CD4-positive, alpha-beta memory T cell (primary cell): ENCODE measurements at regions not wholly inside any gene's neighbourhood (a gene's known extent, or its start where the extent isn't known, plus 50 kb on each side); places are given as distances from the start of the nearest gene placed in this dataset.

Experiments
- CTCF ChIA-PET: fragments of 350-600 bp; sonication (Branson Sonifier 250); formaldehyde crosslinking; loops from one replicate; lab custom pipeline; 2021; ENCODE audit warnings: inconsistent platforms; ENCODE audit not compliant: partially characterized antibody; lab: Charles Lee
- POLR2A ChIA-PET: fragments of 350-600 bp; sonication (Branson Sonifier 250); formaldehyde crosslinking; loops from one replicate; lab custom pipeline; 2021; ENCODE audit not compliant: partially characterized antibody; lab: Charles Lee
- DNase-seq, 5 donors: peaks; one replicate each; pipeline versions ENCODE4 v3.0.0 to v3.0.0-alpha.2; 2020 to 2022; ENCODE audit warnings: mixed read lengths in 1 of 5
- H3K27ac ChIP-seq: one replicate; pipeline ENCODE4 v1.7.0; 2013; ENCODE audit warnings: low read depth, low read length
- H3K27me3 ChIP-seq: 2 replicates; pipeline ENCODE4 v1.7.0; 2013; ENCODE audit warnings: mild to moderate bottlenecking, low read length, moderate library complexity; ENCODE audit not compliant: insufficient read depth
- H3K36me3 ChIP-seq: 2 replicates; pipeline ENCODE4 v1.7.0; 2013; ENCODE audit warnings: mild to moderate bottlenecking, low read length, moderate library complexity; ENCODE audit not compliant: insufficient read depth
- H3K4me1 ChIP-seq: 2 replicates; pipeline ENCODE4 v1.7.0; 2013; ENCODE audit warnings: mild to moderate bottlenecking, low read length, moderate library complexity; ENCODE audit not compliant: insufficient read depth
- H3K4me3 ChIP-seq, 2 donors: one replicate each; pipeline ENCODE4 v1.7.0; 2013; ENCODE audit warnings: low read length in 2 of 2, mild to moderate bottlenecking in 1 of 2
- H3K9me3 ChIP-seq, 2 donors: one replicate each; pipeline ENCODE4 v1.7.0; 2013; ENCODE audit warnings: low read length in 2 of 2, control low read depth in 1 of 2; ENCODE audit not compliant: control insufficient read depth in 1 of 2
- H3K27ac Mint-ChIP-seq, 7 donors: one replicate each; pipeline ENCODE4 v1.8.0; 2020 to 2021; ENCODE audit warnings: mixed read lengths in 7 of 7, mild to moderate bottlenecking in 6 of 7, inconsistent platforms in 3 of 7, moderate library complexity in 3 of 7
- H3K27me3 Mint-ChIP-seq, 2 donors: one replicate each; pipeline ENCODE4 v1.8.0; 2020 to 2021; ENCODE audit warnings: mixed read lengths in 2 of 2
- H3K36me3 Mint-ChIP-seq, 2 donors: one replicate each; pipeline ENCODE4 v1.8.0; 2020 to 2021; ENCODE audit warnings: mixed read lengths in 2 of 2, inconsistent platforms in 1 of 2, mild to moderate bottlenecking in 1 of 2
- H3K4me1 Mint-ChIP-seq, 4 donors: one replicate each; pipeline ENCODE4 v1.8.0; 2020 to 2021; ENCODE audit warnings: mixed read lengths in 4 of 4, mild to moderate bottlenecking in 1 of 4
- H3K4me3 Mint-ChIP-seq, 8 donors: one replicate each; pipeline ENCODE4 v1.8.0; 2020 to 2021; ENCODE audit warnings: mixed read lengths in 8 of 8, mild to moderate bottlenecking in 7 of 8, moderate library complexity in 6 of 8, inconsistent platforms in 3 of 8
- H3K9me3 Mint-ChIP-seq, 8 donors: one replicate each; pipeline ENCODE4 v1.8.0; 2020 to 2021; ENCODE audit warnings: mixed read lengths in 8 of 8, mild to moderate bottlenecking in 5 of 8, inconsistent platforms in 3 of 8, moderate library complexity in 1 of 8
- intact Hi-C: fragments of 100-400 bp; cut with micrococcal nuclease; formaldehyde crosslinking; loops from one replicate; pipeline ENCODE4 v1.15.1; 2023

DNA sequence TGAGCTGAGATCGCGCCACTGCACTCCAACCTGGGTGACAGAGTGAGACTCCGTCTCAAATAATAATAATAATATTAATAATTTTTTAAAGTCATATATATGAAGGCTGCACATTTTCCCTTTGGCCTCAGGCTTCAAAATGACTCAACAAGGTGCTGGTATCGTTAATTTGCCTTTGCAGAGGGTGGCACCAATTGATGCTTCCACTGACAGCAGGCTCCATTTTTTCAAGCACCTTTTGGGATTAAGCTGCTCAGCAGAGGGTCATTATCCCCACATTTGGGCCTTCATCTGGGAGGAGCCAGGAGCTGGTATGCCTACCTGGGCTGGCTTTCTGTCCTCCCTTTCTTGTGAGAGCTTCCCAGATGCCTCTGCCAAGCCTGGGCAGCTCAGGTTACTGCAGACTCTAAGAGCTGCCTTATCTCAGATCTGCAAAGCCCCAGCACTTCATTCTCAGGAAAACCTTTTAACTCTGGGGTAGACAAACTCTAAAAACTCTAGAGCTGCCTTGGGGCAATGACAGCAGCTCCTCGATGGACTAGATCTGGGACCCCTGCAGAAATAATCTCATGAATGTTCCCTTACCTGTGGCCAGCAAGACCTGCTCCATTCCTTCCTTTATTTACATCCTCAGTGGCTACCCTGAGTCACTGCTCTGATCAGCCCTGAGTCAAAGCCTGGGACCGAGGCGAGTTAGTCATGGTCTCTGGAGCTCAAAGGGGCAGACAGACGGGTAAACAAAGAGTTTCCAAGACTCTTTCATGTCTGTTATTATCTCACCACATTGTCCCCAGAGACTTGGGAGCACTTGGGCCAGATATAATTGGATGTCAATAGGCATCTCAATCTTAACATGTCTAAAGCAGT lies 80.0 kb upstream of the EYA2 start:
- no peaks in the 10 kb centered on the region for H3K36me3 Mint-ChIP-seq
- no peak overlapping the region for H3K27ac Mint-ChIP-seq
- Histone ChIP-seq H3K27me3 (no peaks in the 10 kb centered on the region), H3K36me3 (no peaks in the 10 kb centered on the region), H3K27ac (no peak overlapping the region), H3K9me3 (no peaks in the 10 kb centered on the region), H3K4me1 (no peaks in the 10 kb centered on the region), H3K4me3 (no peak overlapping the region)
- POLR2A ChIA-PET = no interaction called here
- peaks cover 15 to 30% of the 10 kb centered on the region in 2 donors for H3K27me3 Mint-ChIP-seq
- intact Hi-C loops = no loop called here
- no peak overlapping the region for H3K4me3 Mint-ChIP-seq
- CTCF ChIA-PET = no interaction called here
- peaks cover 0 to 2% (median 0%) of the 10 kb centered on the region in 4 donors for H3K4me1 Mint-ChIP-seq
- peaks cover 0 to 5% (median 0%) of the 10 kb centered on the region in 8 donors for H3K9me3 Mint-ChIP-seq
- no peak for DNase-seq

DNA sequence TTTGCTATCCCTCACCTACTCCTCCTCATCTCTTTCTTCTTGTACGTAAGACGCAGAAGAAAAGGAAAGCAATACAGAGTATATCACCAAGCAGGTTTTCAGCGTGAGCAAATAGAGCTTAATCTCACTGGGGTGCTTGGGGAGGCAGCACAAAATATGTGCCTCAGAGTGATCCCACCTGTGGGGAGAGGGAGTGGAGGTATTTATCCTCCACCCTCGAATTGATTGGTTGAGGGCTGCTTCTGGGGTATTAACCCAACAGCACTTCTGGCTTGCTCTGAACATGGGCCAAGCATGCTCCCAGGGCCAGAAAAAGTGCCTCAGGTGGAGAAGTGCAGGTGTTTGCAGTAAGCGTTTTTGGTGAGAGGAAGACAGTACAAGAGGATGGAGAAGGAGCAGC lies 78.5 kb upstream of the EYA2 start:
- peaks cover 0 to 2% (median 0%) of the 10 kb centered on the region in 4 donors for H3K4me1 Mint-ChIP-seq

DNA sequence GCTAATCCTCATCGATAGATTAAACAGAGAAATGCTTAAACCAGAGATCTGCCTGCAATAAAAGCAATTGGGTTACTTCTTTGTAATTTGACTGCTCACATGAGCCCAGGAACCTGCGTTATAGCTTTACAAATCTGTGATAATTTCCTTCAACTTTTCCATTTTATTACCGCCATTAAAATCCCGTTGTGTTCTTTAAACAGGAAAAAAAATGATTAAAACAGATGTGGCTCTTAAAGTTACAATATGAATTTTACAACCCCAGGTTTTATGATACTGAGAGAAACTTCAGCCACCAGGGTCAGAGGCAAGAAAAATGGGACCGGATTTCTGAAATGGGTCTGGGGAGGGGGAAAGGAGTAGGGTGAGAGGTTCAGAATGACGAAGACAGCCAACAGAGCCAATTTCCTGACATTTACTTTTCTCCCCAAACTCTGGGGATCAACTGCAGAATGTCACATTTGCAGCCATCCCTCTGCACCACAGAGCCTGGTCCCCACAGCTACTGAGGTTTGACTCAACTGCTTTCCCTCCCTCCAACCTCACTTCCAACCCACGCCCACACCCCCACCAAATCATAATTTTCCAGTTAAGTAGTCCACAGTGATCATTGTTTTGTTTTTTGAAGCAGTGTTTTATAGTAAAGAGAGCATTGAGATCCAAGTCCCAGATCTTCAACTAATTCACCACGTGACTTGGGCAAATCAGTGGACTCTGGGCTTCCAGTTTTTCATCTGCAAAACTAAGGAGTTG lies 77.6 kb upstream of the EYA2 start:
- POLR2A ChIA-PET = no interaction called here
- Mint-ChIP-seq H3K27me3 (peaks cover 9 to 18% of the 10 kb centered on the region in 2 donors), H3K4me3 (no peak overlapping the region), H3K36me3 (no peaks in the 10 kb centered on the region), H3K9me3 (peaks cover 0 to 5% (median 0%) of the 10 kb centered on the region in 8 donors), H3K27ac (no peak overlapping the region), H3K4me1 (peaks cover 0 to 2% (median 0%) of the 10 kb centered on the region in 4 donors)
- no peaks in the 10 kb centered on the region for H3K36me3 ChIP-seq
- CTCF ChIA-PET = no interaction called here
- DNase-seq = no peak
- intact Hi-C loops = no loop called here
- no peaks in the 10 kb centered on the region for H3K4me1 ChIP-seq
- H3K9me3 ChIP-seq = no peaks in the 10 kb centered on the region
- no peak overlapping the region for H3K4me3 ChIP-seq
- H3K27ac ChIP-seq = no peak overlapping the region
- no peaks in the 10 kb centered on the region for H3K27me3 ChIP-seq

More for the DNA sequence above, 78.5 kb upstream of the EYA2 start:
- Mint-ChIP-seq H3K36me3 (no peaks in the 10 kb centered on the region), H3K27me3 (peaks cover 12 to 22% of the 10 kb centered on the region in 2 donors), H3K27ac (no peak overlapping the region), H3K4me3 (no peak overlapping the region), H3K9me3 (peaks cover 0 to 5% (median 0%) of the 10 kb centered on the region in 8 donors)
- Histone ChIP-seq H3K9me3 (no peaks in the 10 kb centered on the region), H3K27me3 (no peaks in the 10 kb centered on the region), H3K27ac (no peak overlapping the region), H3K36me3 (no peaks in the 10 kb centered on the region), H3K4me3 (no peak overlapping the region), H3K4me1 (no peaks in the 10 kb centered on the region)
- no peak for DNase-seq
- intact Hi-C loops = no loop called here
- ChIA-PET POLR2A (no interaction called here), CTCF (no interaction called here)

DNA sequence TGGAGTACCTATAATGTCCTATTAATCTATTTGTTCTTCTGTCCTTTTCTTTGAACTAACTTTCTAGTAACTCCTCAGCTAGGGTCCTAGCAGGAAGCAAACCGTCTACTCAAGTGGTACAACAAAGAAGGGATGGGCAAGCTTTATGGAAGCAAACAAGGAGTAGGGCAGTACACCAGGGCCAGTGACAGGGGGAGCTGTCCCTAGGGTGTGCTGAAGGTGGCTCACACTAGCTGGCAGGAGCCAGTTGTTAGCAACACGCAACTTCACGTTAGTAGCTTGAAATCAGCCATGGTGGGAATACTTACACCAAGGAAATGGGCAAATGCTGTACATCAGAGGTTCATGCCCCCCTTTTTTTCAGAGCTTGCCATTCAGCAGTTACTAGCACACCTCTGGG lies 74.0 kb upstream of the EYA2 start:
- no peak for DNase-seq
- Histone ChIP-seq H3K9me3 (no peaks in the 10 kb centered on the region), H3K27ac (no peak overlapping the region), H3K4me3 (no peak overlapping the region), H3K27me3 (no peaks in the 10 kb centered on the region), H3K36me3 (no peaks in the 10 kb centered on the region), H3K4me1 (no peaks in the 10 kb centered on the region)
- intact Hi-C loops = no loop called here
- Mint-ChIP-seq H3K36me3 (no peaks in the 10 kb centered on the region), H3K4me1 (no peaks in the 10 kb centered on the region), H3K9me3 (peaks cover 0 to 11% (median 3%) of the 10 kb centered on the region in 8 donors), H3K27ac (no peak overlapping the region), H3K4me3 (no peak overlapping the region), H3K27me3 (peaks cover 5 to 10% of the 10 kb centered on the region in 2 donors)
- ChIA-PET POLR2A (no interaction called here), CTCF (no interaction called here)

DNA sequence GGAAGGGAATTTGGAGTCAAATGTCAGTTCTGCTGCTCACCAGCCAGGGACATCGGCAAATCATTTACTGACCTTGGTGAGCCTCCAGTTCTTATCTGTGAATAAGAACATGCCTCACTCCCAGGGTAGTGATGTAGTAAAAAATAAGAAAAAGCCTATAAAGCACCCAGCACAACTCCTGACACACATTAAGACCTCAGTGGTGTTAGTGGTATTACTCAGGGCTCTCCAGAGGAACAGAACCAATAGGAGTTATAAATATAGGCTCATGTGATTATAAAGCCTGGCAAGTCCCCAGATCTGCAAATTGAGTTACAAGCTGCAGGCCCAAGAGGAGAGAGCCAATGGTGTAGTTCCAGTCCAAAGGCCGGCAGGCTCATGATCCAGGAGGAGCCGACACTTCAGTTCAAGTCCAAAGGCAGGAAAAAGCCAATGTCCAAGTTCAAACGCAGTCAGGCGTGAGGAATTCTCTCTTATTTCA lies 71.3 kb upstream of the EYA2 start:
- H3K9me3 ChIP-seq = no peaks in the 10 kb centered on the region
- Mint-ChIP-seq H3K27me3 (peaks cover 9 to 18% of the 10 kb centered on the region in 2 donors), H3K36me3 (no peaks in the 10 kb centered on the region), H3K27ac (no peak overlapping the region), H3K9me3 (peaks cover 0 to 10% (median 3%) of the 10 kb centered on the region in 8 donors), H3K4me3 (no peak overlapping the region), H3K4me1 (no peaks in the 10 kb centered on the region)
- no peaks in the 10 kb centered on the region for H3K36me3 ChIP-seq
- H3K4me3 ChIP-seq = no peak overlapping the region
- no peak for DNase-seq
- intact Hi-C loops = no loop called here
- POLR2A ChIA-PET = no interaction called here
- no peaks in the 10 kb centered on the region for H3K4me1 ChIP-seq
- H3K27me3 ChIP-seq = no peaks in the 10 kb centered on the region
- CTCF ChIA-PET = no interaction called here
- H3K27ac ChIP-seq = no peak overlapping the region

DNA sequence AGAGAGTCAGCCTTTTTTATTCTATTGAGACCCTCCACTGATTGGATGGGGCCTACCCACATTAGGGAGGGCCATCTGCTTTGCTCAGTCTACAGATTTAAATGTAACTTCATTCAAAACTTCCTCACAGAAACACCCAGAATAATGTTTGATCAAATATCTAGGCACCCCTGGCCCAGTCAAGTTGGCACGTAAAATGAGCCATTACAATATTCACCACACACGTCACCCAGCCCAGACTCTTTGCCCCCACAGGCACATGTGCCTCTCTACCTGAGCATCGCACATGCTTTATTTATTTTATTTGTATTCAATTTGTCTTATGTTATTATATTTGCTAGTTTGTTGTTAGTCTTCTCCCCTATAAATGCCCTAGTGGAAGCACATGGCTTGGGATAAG lies 70.9 kb upstream of the EYA2 start:
- ChIA-PET POLR2A (no interaction called here), CTCF (no interaction called here)
- Histone ChIP-seq H3K27me3 (no peaks in the 10 kb centered on the region), H3K4me1 (no peaks in the 10 kb centered on the region), H3K27ac (no peak overlapping the region), H3K4me3 (no peak overlapping the region), H3K9me3 (no peaks in the 10 kb centered on the region), H3K36me3 (no peaks in the 10 kb centered on the region)
- no peak for DNase-seq
- intact Hi-C loops = no loop called here
- H3K36me3 Mint-ChIP-seq = no peaks in the 10 kb centered on the region
- H3K4me3 Mint-ChIP-seq = no peak overlapping the region
- H3K27me3 Mint-ChIP-seq = peaks cover 6 to 17% of the 10 kb centered on the region in 2 donors
- peaks cover 0 to 10% (median 3%) of the 10 kb centered on the region in 8 donors for H3K9me3 Mint-ChIP-seq
- H3K27ac Mint-ChIP-seq = peak overlapping the region in 1 of 7 donors; percentile 53
- H3K4me1 Mint-ChIP-seq = no peaks in the 10 kb centered on the region

DNA sequence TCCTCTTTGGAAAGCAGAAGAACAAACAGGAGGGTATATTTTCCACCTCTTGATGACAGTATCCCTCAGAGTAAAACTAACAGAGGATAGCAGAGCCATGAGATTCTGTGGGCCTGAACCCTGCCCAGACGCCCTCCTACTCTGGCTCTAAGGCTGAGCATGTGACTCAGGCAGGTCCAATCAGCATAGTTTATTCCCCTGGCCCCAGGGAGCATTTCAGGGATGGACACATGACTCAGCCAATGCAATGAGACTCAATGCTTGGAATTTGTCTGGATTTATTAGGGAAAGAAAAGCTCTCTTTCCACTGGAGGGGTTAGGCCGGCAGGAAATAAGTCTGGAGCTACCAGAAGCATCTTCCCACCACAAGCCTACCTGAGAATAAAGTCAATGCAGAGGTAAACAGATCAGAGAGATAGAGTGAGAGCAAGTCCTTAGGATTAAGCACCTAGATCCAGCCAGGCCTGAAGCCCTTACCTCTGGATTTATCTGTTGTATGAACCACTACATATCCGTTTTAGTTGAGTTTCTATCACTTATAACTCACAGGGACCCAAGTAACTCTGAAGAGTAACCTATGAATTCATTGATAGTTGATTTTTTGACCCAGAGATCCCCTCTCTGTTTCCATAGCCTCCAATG lies 68.2 kb upstream of the EYA2 start:
- Mint-ChIP-seq H3K4me1 (no peaks in the 10 kb centered on the region), H3K27me3 (peaks cover 9 to 17% of the 10 kb centered on the region in 2 donors), H3K27ac (no peak overlapping the region), H3K9me3 (peaks cover 0 to 11% (median 4%) of the 10 kb centered on the region in 8 donors), H3K36me3 (no peaks in the 10 kb centered on the region), H3K4me3 (no peak overlapping the region)
- H3K27me3 ChIP-seq = no peaks in the 10 kb centered on the region
- no peaks in the 10 kb centered on the region for H3K36me3 ChIP-seq
- no peak for DNase-seq
- H3K9me3 ChIP-seq = no peaks in the 10 kb centered on the region
- no peak overlapping the region for H3K4me3 ChIP-seq
- intact Hi-C loops = no loop called here
- no peaks in the 10 kb centered on the region for H3K4me1 ChIP-seq
- ChIA-PET CTCF (no interaction called here), POLR2A (no interaction called here)
- H3K27ac ChIP-seq = no peak overlapping the region
